IMR-90 (cell line): ENCODE measurements at regions not wholly inside any gene's neighbourhood (a gene's known extent, or its start where the extent isn't known, plus 50 kb on each side); places are given as distances from the start of the nearest gene placed in this dataset.

Source experiments
- ATAC-seq: fragments of 200-7000 bp; cut with Tn5 transposase; 2 replicates; pipeline ENCODE4 v1.9.1; 2020; ENCODE audit warnings: low read depth, mild to moderate bottlenecking, moderate library complexity
- BruUV-seq: library from RNA; stranded (reverse); fragments of 400-500 nt; replicated peaks from 2 replicates; lab custom pipeline; 2021; lab: Mats Ljungman, UMichigan
- CTCF ChIA-PET: fragments of 300-600 bp; formaldehyde crosslinking; extraction: SDS; loops from one replicate; lab custom pipeline; 2021; ENCODE audit warnings: antibody characterized with exemption; lab: Yijun Ruan, JAX
- POLR2A ChIA-PET: fragments of 300-600 bp; sonication (Branson Sonifier 250); formaldehyde crosslinking; loops from one replicate; lab custom pipeline; 2022; ENCODE audit warnings: antibody characterized with exemption; ENCODE audit not compliant: unreplicated experiment; lab: Charles Lee
- DNase-seq: peaks from one replicate; pipeline ENCODE4 v3.0.0; 2013
- H2AFZ ChIP-seq: replicated peaks from 2 replicates; pipeline ENCODE3; 2013; ENCODE audit warnings: low read length, mild to moderate bottlenecking; ENCODE audit not compliant: poor library complexity
- H2AK5ac ChIP-seq: 2 replicates; pipeline ENCODE4 v1.6.1; 2013; ENCODE audit warnings: low read depth, low read length, inconsistent platforms
- H2AK9ac ChIP-seq: replicated peaks from 2 replicates; pipeline ENCODE3; 2013; ENCODE audit warnings: mild to moderate bottlenecking, low read depth, low read length, moderate library complexity; ENCODE audit not compliant: poor library complexity
- H2BK120ac ChIP-seq: 2 replicates; pipeline ENCODE4 v1.6.1; 2013; ENCODE audit warnings: low read depth, low read length, inconsistent platforms
- H2BK15ac ChIP-seq: 3 replicates; pipeline ENCODE4 v1.6.1; 2013; ENCODE audit warnings: low read depth, low read length, inconsistent platforms
- H2BK20ac ChIP-seq: 2 replicates; pipeline ENCODE4 v1.6.1; 2013; ENCODE audit warnings: low read depth, mild to moderate bottlenecking, inconsistent platforms, low read length, moderate library complexity
- H2BK5ac ChIP-seq: 2 replicates; pipeline ENCODE4 v1.6.1; 2013; ENCODE audit warnings: mild to moderate bottlenecking, low read depth, low read length, inconsistent platforms; ENCODE audit not compliant: poor library complexity, severe bottlenecking
- H3K14ac ChIP-seq: replicated peaks from 2 replicates; pipeline ENCODE4 v1.6.1; 2013; ENCODE audit warnings: low read depth, low read length, inconsistent platforms
- H3K18ac ChIP-seq: 2 replicates; pipeline ENCODE4 v1.6.1; 2013; ENCODE audit warnings: low read depth, low read length, control low read depth
- H3K23ac ChIP-seq: 2 replicates; pipeline ENCODE4 v1.6.1; 2013; ENCODE audit warnings: low read depth, low read length, inconsistent platforms
- H3K27ac ChIP-seq: 2 replicates; pipeline ENCODE4 v1.5.1; 2013; ENCODE audit warnings: mild to moderate bottlenecking, control low read depth, low read length; ENCODE audit not compliant: insufficient read depth
- H3K27me3 ChIP-seq: 2 replicates; pipeline ENCODE4 v1.6.1; 2013; ENCODE audit warnings: low read length; ENCODE audit not compliant: control insufficient read depth, insufficient read depth
- H3K36me3 ChIP-seq: 2 replicates; pipeline ENCODE4 v1.6.1; 2013; ENCODE audit warnings: low read length, mixed read lengths; ENCODE audit not compliant: control insufficient read depth, insufficient read depth
- H3K4ac ChIP-seq: 2 replicates; pipeline ENCODE4 v1.6.1; 2013; ENCODE audit warnings: low read depth, low read length, inconsistent platforms
- H3K4me1 ChIP-seq: 2 replicates; pipeline ENCODE4 v1.6.1; 2013; ENCODE audit warnings: low read length, mixed read lengths; ENCODE audit not compliant: control insufficient read depth, insufficient read depth
- H3K4me2 ChIP-seq: 2 replicates; pipeline ENCODE4 v1.6.1; 2013; ENCODE audit warnings: low read depth, mild to moderate bottlenecking, control low read depth, low read length, moderate library complexity
- H3K4me3 ChIP-seq: 2 replicates; pipeline ENCODE4 v1.5.1; 2013; ENCODE audit warnings: low read depth, mild to moderate bottlenecking, control low read depth, low read length, moderate library complexity; ENCODE audit not compliant: insufficient read depth
- H3K56ac ChIP-seq: 2 replicates; pipeline ENCODE4 v1.6.1; 2013; ENCODE audit warnings: low read length, inconsistent platforms; ENCODE audit not compliant: insufficient read depth; ENCODE audit errors: extremely low read depth
- H3K79me1 ChIP-seq, 2 experiments: 2 replicates each; pipeline ENCODE4 v1.6.1; 2013; ENCODE audit warnings: low read length in 2 of 2, inconsistent platforms in 1 of 2, low read depth in 1 of 2
- H3K9ac ChIP-seq: 2 replicates; pipeline ENCODE4 v1.6.1; 2013; ENCODE audit warnings: low read depth, low read length, control low read depth
- H3K9me1 ChIP-seq: 2 replicates; pipeline ENCODE4 v1.6.1; 2013; ENCODE audit warnings: low read length, inconsistent platforms; ENCODE audit not compliant: insufficient read depth
- H3K9me3 ChIP-seq: 2 replicates; pipeline ENCODE4 v1.6.1; 2013; ENCODE audit warnings: low read length; ENCODE audit not compliant: control insufficient read depth, insufficient read depth
- H4K20me1 ChIP-seq: 2 replicates; pipeline ENCODE4 v1.6.1; 2013; ENCODE audit warnings: low read length, inconsistent platforms; ENCODE audit not compliant: insufficient read depth
- H4K5ac ChIP-seq: 2 replicates; pipeline ENCODE4 v1.6.1; 2013; ENCODE audit warnings: mild to moderate bottlenecking, low read depth, low read length, control low read depth
- H4K8ac ChIP-seq, 2 experiments: 2 replicates each; pipeline ENCODE4 v1.6.1; 2013; ENCODE audit warnings: low read depth in 2 of 2, low read length in 2 of 2, control low read depth in 1 of 2, inconsistent platforms in 1 of 2
- H4K91ac ChIP-seq: 2 replicates; pipeline ENCODE4 v1.6.1; 2013; ENCODE audit warnings: low read depth, low read length, inconsistent platforms; ENCODE audit not compliant: insufficient read depth
- BHLHE40 ChIP-seq: fragments of 150-350 bp; IDR thresholded peaks from 2 replicates; pipeline ENCODE4 v1.6.1; 2016; ENCODE audit warnings: mild to moderate bottlenecking, low read depth, low read length
- CEBPB ChIP-seq: IDR thresholded peaks from 2 replicates; pipeline ENCODE4 v1.6.1; 2012; ENCODE audit warnings: low read depth, low read length, improper control_type of control experiment
- WGBS, 2 experiments: methylation state at CpG; one replicate each; pipeline versions ENCODE4 v1.1.5 to v1.1.7; 2013; ENCODE audit warnings: missing lambda C conversion rate in 2 of 2; ENCODE audit not compliant: insufficient read length in 1 of 2; ENCODE audit errors: extremely low coverage in 2 of 2; 5-methylcytosine and 5-hydroxymethylcytosine counted together
- dilution Hi-C: fragments of 300-500 bp; cut with HindIII; formaldehyde crosslinking; loops from one replicate; pipeline ENCODE4 v1.14.3; 2018; ENCODE audit warnings: low sequenced_read_pairs; ENCODE audit not compliant: unreplicated experiment
- in situ Hi-C: fragments of 300-500 bp; cut with MboI; formaldehyde crosslinking; loops from 3 replicates; pipeline ENCODE4 v1.14.3; 2019; ENCODE audit warnings: low sequenced_read_pairs, inconsistent platforms, mixed read lengths
- intact Hi-C: fragments of 100-400 bp; cut with micrococcal nuclease; formaldehyde crosslinking; loops from 2 replicates; pipeline ENCODE4 v1.10.0; 2022

DNA sequence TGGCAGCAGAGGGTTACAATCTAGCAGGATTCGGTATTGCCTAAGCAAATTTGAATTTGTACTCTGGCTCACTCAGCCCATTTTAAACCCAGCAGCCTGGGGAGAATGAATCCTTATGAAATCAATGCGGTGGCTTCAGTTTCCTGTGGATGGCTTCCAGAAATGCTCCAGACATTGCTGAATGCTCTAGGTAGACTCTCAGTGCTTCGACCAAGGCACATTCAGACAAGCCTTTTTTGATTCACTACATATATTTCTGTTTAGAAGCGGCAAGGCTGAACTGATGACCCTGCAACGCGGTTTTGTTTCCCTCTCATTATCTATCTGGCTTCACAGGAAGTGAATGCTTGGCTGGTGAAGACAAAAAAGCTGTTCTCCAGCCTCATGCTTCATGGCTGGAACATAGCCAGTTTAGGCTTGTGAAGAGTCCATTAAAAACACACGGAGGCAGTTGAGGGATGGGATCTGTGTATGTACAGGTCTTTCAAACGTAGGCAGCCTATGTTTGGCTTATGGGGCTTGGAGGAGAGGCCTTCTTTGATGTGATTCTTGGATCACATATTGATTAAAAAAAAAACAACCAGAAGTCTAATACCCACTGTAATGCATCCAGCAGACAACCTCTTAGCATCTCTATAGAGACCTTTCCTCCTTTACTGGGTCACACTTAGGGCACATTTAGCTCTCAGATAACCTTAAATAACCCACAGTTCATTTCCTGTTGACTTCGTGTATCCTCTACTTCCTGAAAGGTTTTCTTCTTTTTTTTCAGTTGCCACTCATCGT lies 400.2 kb upstream of the TBL1XR1 start:
- peak overlapping the region; percentile 30 for H3K27ac ChIP-seq
- peak overlapping the region; percentile 67 for H2BK120ac ChIP-seq
- peak overlapping the region; percentile 2; the same call in 1 of the 2 replicates for H3K56ac ChIP-seq
- CTCF ChIA-PET = no interaction called here
- peak overlapping the region; percentile 69 for H2BK20ac ChIP-seq
- dilution Hi-C loops = no loop called here
- DNase-seq = peak; percentile 75
- H3K4ac ChIP-seq = peak overlapping the region; percentile 64
- peak overlapping the region; percentile 62 for H2BK5ac ChIP-seq
- H3K36me3 ChIP-seq = no peaks in the 10 kb centered on the region
- H3K9me1 ChIP-seq = peaks cover 10% of the 10 kb centered on the region
- no peaks in the 10 kb centered on the region for H3K27me3 ChIP-seq
- H3K18ac ChIP-seq = peak overlapping the region; percentile 21
- 0 out of 2 replicates have a peak overlapping the region, but pooled peaks have one; percentile 21 for H2AK5ac ChIP-seq
- peak overlapping the region; percentile 13; the same call in 1 of the 2 replicates for H3K4me2 ChIP-seq
- intact Hi-C loops = loop anchor here (5.0 to 10.0 kb wide), 2 partner anchors 120 to 403 kb away; partner anchors contain the start of gene TBL1XR1
- H3K9me3 ChIP-seq = no peaks in the 10 kb centered on the region
- whole genome bisulfite sequencing, 2 experiments = no CpG with 5 or more reads among the region's 10 CpGs
- H3K14ac ChIP-seq = peak overlapping the region; percentile 59
- ATAC-seq = peak; percentile 58
- no TSS peak for BruUV-seq
- no peaks in the 10 kb centered on the region for H3K79me1 ChIP-seq
- H4K20me1 ChIP-seq = no peaks in the 10 kb centered on the region
- H2BK15ac ChIP-seq = peak overlapping the region; percentile 80
- peak overlapping the region; percentile 64 for H2AFZ ChIP-seq
- peak; percentile 45; the same call in 1 of the 2 replicates for TF ChIP-seq CEBPB
- TF ChIP-seq BHLHE40 = no peak
- H4K5ac ChIP-seq = peak overlapping the region; percentile 74
- H4K91ac ChIP-seq = peak overlapping the region; percentile 53
- in situ Hi-C loops = no loop called here
- H3K23ac ChIP-seq = peak overlapping the region; percentile 61
- no peak overlapping the region for H2AK9ac ChIP-seq
- no peak overlapping the region for H3K4me3 ChIP-seq
- peak overlapping the region; percentile 18 to 86 for H4K8ac ChIP-seq
- no peak overlapping the region for H3K9ac ChIP-seq
- H3K4me1 ChIP-seq = peaks cover 12% of the 10 kb centered on the region
- POLR2A ChIA-PET = no interaction called here
